Spleen (tissue), 11 donors: ENCODE measurements at regions not wholly inside any gene's neighbourhood (a gene's known extent, or its start where the extent isn't known, plus 50 kb on each side); places are given as distances from the start of the nearest gene placed in this dataset.

Experiments
- DNase-seq: peaks from one replicate; pipeline ENCODE4 v3.0.0-alpha.2; 2020
- H3K27ac ChIP-seq, 8 donors: fragments of 200-600 bp; sonication (generic) in 7 of 8; 1 replicate in 4 of 8; 2 replicates in 4 of 8; pipeline versions ENCODE4 v1.5.0 to v1.8.0; 2016 to 2021; ENCODE audit warnings: inconsistent platforms in 4 of 8, mild to moderate bottlenecking in 4 of 8, moderate library complexity in 1 of 8
- H3K27me3 ChIP-seq, 7 donors: fragments of 200-600 bp; sonication (generic) in 6 of 7; replicated peaks in 1 of 7; 1 replicate in 4 of 7; 2 replicates in 3 of 7; pipeline versions ENCODE4 v1.5.0 to v1.8.0; 2016 to 2021; ENCODE audit warnings: inconsistent platforms in 3 of 7, mild to moderate bottlenecking in 1 of 7
- H3K36me3 ChIP-seq, 6 donors: fragments of 200-600 bp; sonication (generic) in 5 of 6; 1 replicate in 4 of 6; 2 replicates in 2 of 6; pipeline versions ENCODE4 v1.5.0 to v1.8.0; 2016 to 2021; ENCODE audit warnings: inconsistent platforms in 2 of 6
- H3K4me1 ChIP-seq, 6 donors: fragments of 200-600 bp; sonication (generic) in 5 of 6; 1 replicate in 3 of 6; 2 replicates in 3 of 6; pipeline versions ENCODE4 v1.5.0 to v1.8.0; 2016 to 2021; ENCODE audit warnings: inconsistent platforms in 3 of 6
- H3K4me3 ChIP-seq, 8 donors: fragments of 200-600 bp; sonication (generic) in 7 of 8; 1 replicate in 4 of 8; 2 replicates in 4 of 8; pipeline versions ENCODE4 v1.5.0 to v1.8.0; 2016 to 2021; ENCODE audit warnings: inconsistent platforms in 4 of 8, mild to moderate bottlenecking in 4 of 8, moderate library complexity in 2 of 8
- H3K9me3 ChIP-seq, 8 donors: fragments of 200-600 bp; sonication (generic) in 7 of 8; 1 replicate in 4 of 8; 2 replicates in 4 of 8; pipeline versions ENCODE4 v1.5.0 to v1.8.0; 2016 to 2021; ENCODE audit warnings: inconsistent platforms in 4 of 8
- POLR2A ChIP-seq, 3 donors: fragments of 450-650 bp; IDR thresholded peaks; one replicate each; pipeline ENCODE4 v1.5.1; 2017; ENCODE audit warnings: antibody characterized with exemption in 3 of 3, mild to moderate bottlenecking in 1 of 3
- POLR2AphosphoS5 ChIP-seq, 3 donors: sonication (generic); formaldehyde crosslinking; IDR thresholded peaks; one replicate each; pipeline ENCODE4 v1.5.1; 2017; ENCODE audit warnings: antibody characterized with exemption in 3 of 3
- WGBS, 5 donors: extraction: QIAGEN DNeasy Blood & Tissue Kit in 3 of 5; methylation state at CpG; one replicate each; pipeline versions ENCODE4 v1.1.5 to v1.1.7; 2013 to 2018; 5-methylcytosine and 5-hydroxymethylcytosine counted together
- intact Hi-C: fragments of 100-400 bp; cut with DNase I; formaldehyde crosslinking; loops from one replicate; pipeline ENCODE4 v1.15.0; 2023; ENCODE audit warnings: low total_unique reads
- TF ChIP-seq, protein P1 (sequence below), 11 experiments: fragments of 200-600 bp in 7 of 11; fragments of 450-650 bp in 4 of 11; sonication (generic) in 4 of 11; IDR thresholded peaks in 8 of 11; conservative IDR thresholded peaks in 3 of 11; 1 replicate in 7 of 11; 2 replicates in 4 of 11; pipeline versions ENCODE4 v1.4.0 to v1.8.0; 2016 to 2021; ENCODE audit warnings: antibody characterized with exemption in 11 of 11, inconsistent platforms in 4 of 11, mild to moderate bottlenecking in 1 of 11
- donor health status: healthy with polysubstance abuse.
- donor health status: DM: no; HTN: no; CAD: no; lungs with moderate emphysema.
- donor health status: DM: no; HTN: no; CAD: no.
- donor health status: Bipolar disorder and iron deficiency.
- donor health status: healthy.
- donor health status: DM: no; HTN: no; CAD: no.
- donor health status: DM: yes; HTN: yes; CAD: no.

DNA sequence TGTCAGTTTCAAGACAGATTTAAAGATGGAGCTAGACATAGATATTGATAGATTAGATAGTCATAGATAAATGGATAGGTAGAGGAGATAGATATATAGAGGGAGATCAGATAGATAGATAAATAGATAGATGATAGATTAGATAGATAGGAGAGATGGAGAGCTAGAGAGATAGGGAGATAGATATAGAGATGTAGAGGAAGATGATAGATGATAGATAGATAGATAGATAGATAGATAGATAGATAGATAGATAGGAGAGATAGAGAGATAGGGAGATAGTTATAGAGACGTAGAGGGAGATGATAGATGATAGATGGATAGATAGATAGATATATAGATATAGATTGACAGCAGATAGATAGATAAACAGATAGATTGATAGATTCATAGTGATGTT, 1038.8 kb upstream of the AUTS2 start:
- DNase-seq = no peak
- no peaks in the 10 kb centered on the region for H3K36me3 ChIP-seq
- no peaks in the 10 kb centered on the region for H3K27me3 ChIP-seq
- 78 to 100% (median 87%) methylated on average over 1 of the region's 1 CpG for WGBS, 5 donors
- intact Hi-C loops = no loop called here
- H3K4me1 ChIP-seq = peaks cover 0 to 13% (median 0%) of the 10 kb centered on the region in 6 donors
- H3K9me3 ChIP-seq = peaks cover 0 to 25% (median 3%) of the 10 kb centered on the region in 8 donors
- no peak overlapping the region for H3K27ac ChIP-seq
- TF ChIP-seq POLR2AphosphoS5 (IDR thresholded peaks at IDR 0.05) (no peak), POLR2A (IDR thresholded peaks at IDR 0.05) (no peak)
- TF ChIP-seq, protein P1, sequence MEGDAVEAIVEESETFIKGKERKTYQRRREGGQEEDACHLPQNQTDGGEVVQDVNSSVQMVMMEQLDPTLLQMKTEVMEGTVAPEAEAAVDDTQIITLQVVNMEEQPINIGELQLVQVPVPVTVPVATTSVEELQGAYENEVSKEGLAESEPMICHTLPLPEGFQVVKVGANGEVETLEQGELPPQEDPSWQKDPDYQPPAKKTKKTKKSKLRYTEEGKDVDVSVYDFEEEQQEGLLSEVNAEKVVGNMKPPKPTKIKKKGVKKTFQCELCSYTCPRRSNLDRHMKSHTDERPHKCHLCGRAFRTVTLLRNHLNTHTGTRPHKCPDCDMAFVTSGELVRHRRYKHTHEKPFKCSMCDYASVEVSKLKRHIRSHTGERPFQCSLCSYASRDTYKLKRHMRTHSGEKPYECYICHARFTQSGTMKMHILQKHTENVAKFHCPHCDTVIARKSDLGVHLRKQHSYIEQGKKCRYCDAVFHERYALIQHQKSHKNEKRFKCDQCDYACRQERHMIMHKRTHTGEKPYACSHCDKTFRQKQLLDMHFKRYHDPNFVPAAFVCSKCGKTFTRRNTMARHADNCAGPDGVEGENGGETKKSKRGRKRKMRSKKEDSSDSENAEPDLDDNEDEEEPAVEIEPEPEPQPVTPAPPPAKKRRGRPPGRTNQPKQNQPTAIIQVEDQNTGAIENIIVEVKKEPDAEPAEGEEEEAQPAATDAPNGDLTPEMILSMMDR (IDR thresholded peaks at IDR 0.05 in 8 of 11, conservative IDR thresholded peaks at IDR 0.05 in 3 of 11) = no peak
- no peak overlapping the region for H3K4me3 ChIP-seq

DNA sequence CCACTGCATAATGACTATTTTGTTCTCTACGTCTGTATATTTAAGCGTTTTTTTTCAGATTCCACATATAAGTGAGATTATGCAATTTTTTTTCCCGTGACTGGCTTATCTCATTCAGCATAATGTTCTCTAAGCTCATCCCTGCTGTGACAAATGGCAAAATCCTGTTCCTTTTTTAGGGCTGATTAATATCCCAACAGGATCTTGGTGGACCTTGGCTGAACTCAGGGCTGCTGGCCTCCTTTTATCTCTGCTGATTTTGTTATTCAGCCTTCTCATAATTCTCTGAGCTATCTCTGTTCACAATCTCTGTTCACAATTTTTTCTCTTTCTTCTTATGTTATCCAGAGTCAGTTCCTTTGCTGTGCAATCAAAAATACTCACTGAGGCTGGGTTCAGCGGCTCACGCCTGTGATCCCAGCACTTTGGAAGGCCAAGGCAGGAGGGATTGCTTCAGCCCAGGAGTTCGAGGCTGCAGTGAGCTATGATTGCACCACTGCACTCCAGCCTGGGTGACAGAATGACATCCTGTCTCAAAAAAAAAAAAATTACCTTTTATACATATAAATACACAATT, 1035.9 kb upstream of the AUTS2 start:
- intact Hi-C loops = no loop called here
- Histone ChIP-seq H3K9me3 (peaks cover 0 to 34% (median 10%) of the 10 kb centered on the region in 8 donors), H3K27ac (peak overlapping the region in 2 of 8 donors; percentile 19 to 45), H3K4me1 (peaks cover 0 to 5% (median 0%) of the 10 kb centered on the region in 6 donors), H3K27me3 (no peaks in the 10 kb centered on the region), H3K36me3 (no peaks in the 10 kb centered on the region), H3K4me3 (no peak overlapping the region)
- DNase-seq = no peak
- TF ChIP-seq, protein P1 (IDR thresholded peaks at IDR 0.05 in 8 of 11, conservative IDR thresholded peaks at IDR 0.05 in 3 of 11) = no peak
- TF ChIP-seq POLR2AphosphoS5 (IDR thresholded peaks at IDR 0.05) = peak in 1 of 3 donors; percentile 28
- WGBS, 5 donors = 59 to 67% (median 67%) methylated on average over 6 of the region's 6 CpGs

DNA sequence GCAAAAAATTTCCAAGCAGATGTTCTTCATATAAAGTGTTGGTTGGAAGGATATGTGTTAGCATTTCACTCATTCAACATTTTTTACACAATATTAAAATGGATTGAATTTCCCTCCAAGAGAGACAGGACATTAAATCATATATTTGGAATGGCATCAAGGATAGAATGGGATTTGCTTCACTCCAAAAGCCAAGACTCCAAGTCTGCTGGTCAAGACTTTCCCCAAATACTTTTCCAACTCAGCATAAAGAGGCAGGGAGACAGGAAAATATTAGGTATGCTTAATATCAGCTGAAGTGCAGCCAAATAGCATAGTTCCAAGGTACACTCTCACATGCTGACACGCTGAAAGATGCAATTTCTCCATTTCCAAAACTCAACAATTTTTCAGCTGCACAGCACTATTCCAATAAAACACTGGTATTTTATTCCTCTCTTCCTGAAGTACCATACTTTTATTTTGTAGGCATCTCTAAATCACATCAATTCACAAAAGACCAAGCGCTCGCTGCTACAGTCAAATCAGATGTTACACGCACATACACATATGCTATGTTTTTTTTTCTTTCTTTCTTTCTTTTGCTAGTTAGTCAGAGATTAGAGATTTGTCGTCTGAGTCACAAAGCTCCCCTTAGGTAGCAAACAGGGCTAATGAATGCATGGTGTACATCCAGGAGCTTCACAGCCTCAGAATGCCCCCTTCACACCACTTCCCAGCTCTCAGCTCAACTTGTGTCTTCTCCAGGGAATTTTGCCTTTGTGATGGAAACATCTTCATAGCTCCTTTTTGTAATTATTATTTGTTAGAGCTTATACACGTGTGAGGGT, 1033.8 kb upstream of the AUTS2 start:
- peaks cover 0 to 27% (median 6%) of the 10 kb centered on the region in 8 donors for H3K9me3 ChIP-seq
- H3K27ac ChIP-seq = no peak overlapping the region
- H3K4me3 ChIP-seq = no peak overlapping the region
- no peak for DNase-seq
- intact Hi-C loops = no loop called here
- TF ChIP-seq POLR2AphosphoS5 (IDR thresholded peaks at IDR 0.05) (no peak), POLR2A (IDR thresholded peaks at IDR 0.05) (no peak)
- TF ChIP-seq, protein P1 (IDR thresholded peaks at IDR 0.05 in 8 of 11, conservative IDR thresholded peaks at IDR 0.05 in 3 of 11) = no peak
- H3K27me3 ChIP-seq = no peaks in the 10 kb centered on the region
- peaks cover 0 to 5% (median 0%) of the 10 kb centered on the region in 6 donors for H3K4me1 ChIP-seq
- 79 to 86% (median 84%) methylated on average over 6 of the region's 6 CpGs for WGBS, 5 donors
- H3K36me3 ChIP-seq = no peaks in the 10 kb centered on the region

GRCh38 chr7:68571286-68571685, 1027.0 kb upstream of the AUTS2 start:
- TF ChIP-seq POLR2A (IDR thresholded peaks at IDR 0.05) (no peak), POLR2AphosphoS5 (IDR thresholded peaks at IDR 0.05) (no peak)
- TF ChIP-seq, protein P1 (IDR thresholded peaks at IDR 0.05 in 8 of 11, conservative IDR thresholded peaks at IDR 0.05 in 3 of 11) = no peak
- Histone ChIP-seq H3K4me3 (no peak overlapping the region), H3K27me3 (no peaks in the 10 kb centered on the region), H3K36me3 (no peaks in the 10 kb centered on the region), H3K4me1 (no peaks in the 10 kb centered on the region), H3K9me3 (peaks cover 0 to 17% (median 3%) of the 10 kb centered on the region in 8 donors), H3K27ac (no peak overlapping the region)
- no peak for DNase-seq
- intact Hi-C loops = no loop called here
